ENCODE measurements at regions not wholly inside any gene's neighbourhood (a gene's known extent, or its start where the extent isn't known, plus 50 kb on each side); places are given as distances from the start of the nearest gene placed in this dataset.
"Not testable (repeated sequence)": the region's sequence is repeated elsewhere in the genome, so short reads cannot be mapped to it uniquely, and the experiment has no call there.

DNA sequence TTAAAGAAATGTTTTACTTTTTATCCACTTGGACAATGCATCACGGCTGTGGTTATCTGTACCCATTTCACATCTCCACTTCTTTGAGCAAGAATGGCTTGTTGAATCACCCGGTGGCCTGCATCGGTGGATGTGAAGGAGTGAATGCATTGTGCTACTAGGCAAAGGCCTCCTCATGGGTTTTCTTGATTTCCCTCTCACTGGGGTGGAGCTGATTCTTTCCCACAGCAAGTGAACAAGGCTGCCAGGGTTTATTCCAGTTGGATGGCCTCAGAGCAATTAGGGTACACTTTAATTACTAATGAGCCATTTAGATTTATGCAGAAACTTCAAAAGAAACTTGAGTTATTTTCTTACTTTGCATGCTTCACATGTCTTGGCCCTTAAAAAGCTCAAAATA, 387.1 kb downstream of the RND3 start:
- no peak for DNase-seq (ENCODE audit: low spot score)

DNA sequence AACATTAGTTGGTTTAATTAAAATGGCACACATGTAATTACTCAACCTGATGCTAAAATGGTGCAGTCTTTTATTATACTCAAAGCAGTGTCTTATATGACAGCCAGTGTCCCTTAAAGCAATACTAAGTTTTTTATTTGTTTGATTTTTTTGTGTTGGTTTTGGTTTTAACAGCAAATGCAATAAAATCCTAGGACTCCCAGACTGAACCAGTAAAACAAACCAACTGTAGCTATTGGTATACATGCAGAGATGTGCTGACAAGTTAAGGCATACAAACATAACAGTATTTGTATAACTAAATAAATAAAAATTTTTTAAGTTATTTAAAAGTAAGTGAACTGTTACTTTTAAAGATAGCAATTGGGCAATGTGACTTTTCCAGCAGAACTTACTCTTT, 387.7 kb downstream of the RND3 start:
- DNase-seq (ENCODE audit: low spot score): no peak

DNA sequence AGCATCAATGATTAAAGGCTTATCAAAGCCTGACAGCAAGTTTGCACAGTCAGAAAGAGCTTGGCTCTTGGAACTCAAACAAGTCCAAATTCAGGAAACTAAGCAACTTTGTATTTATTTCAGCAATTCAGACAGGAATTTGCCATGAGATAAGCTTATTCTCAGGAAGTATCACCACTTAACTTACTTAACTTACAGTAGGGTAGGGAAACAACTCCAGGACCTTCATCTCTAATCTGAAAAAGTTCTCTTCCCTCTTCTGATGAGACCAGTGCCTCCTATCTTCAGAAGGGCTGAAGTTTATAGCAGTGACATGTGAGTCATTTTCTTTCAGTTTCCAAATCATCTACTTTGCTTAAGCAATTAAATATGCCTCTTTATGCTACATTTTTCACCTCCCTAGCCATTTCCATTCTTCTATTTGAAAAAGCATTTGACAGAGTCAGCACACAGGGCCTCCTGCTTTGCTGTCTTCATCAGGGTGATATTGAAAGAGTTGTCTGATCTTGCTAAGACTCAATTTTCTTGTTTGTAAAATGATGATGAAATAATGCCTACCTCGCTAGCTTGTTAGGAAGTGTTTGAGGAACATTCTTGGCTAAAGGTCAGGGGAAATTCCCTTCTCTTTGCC, 389.5 kb downstream of the RND3 start:
- peak; percentile 16 for DNase-seq (ENCODE audit: low spot score)

DNA sequence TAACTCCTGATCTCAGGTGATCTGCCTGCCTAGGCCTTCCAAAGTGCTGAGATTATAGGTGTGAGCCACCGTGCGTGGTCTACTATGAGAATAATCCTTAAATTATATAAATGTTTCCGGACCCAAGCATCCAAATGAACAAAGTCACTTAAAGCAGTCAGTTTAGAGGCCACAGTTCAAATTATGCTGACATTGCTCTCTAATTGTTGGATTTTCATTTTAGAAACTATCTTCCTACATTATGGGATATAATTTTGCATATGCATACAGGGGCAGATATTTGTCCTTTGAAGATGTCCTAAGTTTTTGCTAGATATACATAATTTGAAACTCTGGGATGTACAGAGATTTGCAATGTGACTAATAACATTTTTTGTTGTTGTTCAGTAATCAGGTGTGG, 390.1 kb downstream of the RND3 start:
- DNase-seq (ENCODE audit: low spot score): no peak

DNA sequence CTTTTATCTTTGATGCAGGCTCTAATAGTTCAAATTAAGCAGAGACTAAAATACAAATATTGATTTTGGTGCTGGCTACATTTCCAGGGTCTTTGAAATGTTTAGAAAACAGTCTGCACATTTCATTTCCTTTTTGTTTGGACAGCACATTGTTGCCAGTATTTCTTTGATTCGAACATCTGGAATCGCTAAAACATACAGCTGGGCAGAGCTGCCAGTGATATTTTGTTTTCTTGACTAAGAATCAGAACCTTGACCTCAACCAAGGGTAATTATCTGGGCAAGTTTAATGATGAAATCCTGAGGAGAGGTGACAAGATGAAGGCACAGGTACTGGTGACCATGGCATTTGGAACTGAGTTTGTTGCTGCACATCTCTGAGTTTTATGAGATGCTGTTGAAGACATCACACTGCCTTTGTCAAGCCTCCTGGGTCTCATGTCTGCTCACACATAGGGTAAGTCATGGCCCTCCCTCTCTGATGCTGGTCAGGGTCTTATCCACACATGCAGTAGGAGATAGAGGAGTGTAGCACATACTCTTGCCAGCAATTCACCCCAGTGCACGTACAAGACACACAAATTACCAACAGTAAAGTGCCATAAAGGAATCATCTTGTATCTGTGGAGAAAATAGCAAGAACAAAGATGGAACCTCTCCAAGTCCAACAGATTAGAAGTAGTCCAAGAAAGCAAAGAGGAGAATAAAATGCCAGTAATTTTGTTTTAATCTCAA, 391.9 kb downstream of the RND3 start:
- DNase-seq (ENCODE audit: low spot score): no peak

DNA sequence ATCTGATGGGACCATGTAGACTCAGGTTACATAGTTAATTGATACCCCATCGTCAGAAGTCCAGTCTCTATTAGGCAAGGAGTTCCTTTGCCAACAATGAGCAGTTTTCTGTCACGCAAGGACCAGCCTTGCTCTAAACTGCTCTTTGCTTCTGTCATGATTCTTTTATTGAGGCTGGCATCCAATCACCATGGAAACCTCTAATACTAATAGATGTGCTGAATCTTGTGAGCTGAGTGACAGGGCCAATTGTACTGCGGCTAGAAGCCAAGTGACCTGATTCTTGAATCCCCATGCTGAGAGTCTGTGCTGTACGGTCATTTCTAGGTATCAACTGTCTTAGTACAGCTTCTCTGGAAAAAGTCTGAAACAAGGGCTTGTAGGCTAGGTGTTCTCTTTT, 395.6 kb downstream of the RND3 start:
- no peak for DNase-seq (ENCODE audit: low spot score)

DNA sequence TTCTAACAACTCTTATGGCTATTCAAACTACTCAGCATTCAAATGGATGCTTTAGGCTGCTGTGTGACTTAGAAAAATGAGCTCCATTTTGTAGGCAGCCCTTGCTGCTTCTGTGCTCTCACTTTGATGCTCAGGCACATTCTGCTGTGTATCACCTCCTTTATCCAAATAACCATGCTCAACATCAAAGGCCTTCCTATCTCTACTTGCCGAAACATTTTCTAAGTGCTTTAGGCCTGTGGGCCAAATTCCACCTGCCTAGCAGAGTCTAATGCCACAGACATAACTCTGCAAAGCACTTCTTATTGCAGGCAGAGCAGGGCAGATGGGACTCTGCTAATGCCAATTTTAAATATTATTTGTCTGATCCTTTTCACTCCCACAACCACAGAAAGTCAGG, 397.4 kb downstream of the RND3 start:
- peak; percentile 11 for DNase-seq (ENCODE audit: low spot score)

DNA sequence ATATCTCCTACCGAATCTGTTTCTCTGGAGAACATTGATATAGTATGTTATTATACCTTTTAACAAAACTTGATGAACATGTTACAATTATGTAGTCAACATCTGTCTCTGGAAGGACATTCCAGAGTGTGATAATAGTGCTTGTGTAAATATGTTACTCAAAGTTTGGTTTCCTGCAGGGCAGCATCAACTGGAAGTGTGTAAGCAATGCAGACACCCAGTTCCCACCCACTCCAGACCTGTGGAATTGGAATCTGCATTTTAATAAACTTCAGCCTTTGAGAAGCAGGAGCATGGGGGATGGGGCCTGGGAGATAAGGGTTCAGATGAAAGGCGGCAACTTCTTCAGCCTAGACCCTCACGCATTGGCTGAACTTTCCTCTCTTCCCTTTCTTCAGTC, 398.9 kb downstream of the RND3 start:
- no peak for DNase-seq (ENCODE audit: low spot score)

DNA sequence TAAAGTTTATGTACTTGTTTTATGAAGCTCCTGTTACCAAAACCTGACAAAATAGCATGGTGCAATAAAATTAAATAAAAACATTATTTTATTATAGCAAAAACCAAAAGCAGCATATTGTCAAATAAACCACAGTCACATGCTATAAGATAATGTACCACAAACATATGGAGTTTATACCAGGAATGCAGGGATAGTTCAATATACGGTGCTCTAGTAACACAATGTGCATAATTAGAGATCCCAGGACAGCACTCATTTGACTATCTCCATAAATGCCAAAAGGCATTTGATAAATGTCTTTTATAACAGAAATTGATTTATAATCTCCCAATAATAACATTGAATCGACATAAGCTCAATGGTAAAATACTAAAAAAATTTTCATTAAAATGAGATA, 402.0 kb downstream of the RND3 start:
- no peak for DNase-seq (ENCODE audit: low spot score)

DNA sequence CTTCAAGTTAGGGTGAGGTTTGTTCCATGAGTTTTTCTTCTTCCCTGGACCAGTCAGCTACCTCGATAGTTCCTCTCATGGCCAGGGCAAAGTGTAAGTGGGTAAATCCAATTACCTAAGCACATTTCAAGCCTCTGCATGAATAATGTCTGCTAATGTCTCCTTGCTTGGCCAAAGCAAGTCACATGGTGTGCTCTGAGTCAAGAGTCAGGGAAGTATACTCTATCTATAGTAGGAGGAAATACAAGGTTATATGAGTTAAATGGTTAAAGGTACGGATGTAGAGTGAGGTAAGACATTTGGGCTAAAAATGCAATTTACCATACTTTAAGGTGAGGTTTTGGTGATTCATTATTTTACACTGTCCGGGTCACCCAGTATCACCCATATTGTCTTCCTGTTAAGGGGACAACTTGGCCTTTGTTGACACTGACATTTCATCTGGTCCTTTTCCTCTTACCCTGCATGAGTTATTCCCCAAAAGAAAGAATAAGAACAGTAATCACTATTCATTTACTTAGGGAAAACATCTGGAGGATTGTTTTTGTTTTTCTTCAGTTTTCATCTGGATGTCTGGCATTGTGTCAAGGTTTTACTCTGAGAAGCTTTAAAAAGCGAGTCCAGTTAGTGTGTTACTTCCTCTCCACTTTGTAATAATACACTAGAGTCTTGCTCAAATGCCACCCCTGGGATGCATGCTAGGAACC, 405.5 kb downstream of the RND3 start:
- DNase-seq (ENCODE audit: low spot score): no peak

DNA sequence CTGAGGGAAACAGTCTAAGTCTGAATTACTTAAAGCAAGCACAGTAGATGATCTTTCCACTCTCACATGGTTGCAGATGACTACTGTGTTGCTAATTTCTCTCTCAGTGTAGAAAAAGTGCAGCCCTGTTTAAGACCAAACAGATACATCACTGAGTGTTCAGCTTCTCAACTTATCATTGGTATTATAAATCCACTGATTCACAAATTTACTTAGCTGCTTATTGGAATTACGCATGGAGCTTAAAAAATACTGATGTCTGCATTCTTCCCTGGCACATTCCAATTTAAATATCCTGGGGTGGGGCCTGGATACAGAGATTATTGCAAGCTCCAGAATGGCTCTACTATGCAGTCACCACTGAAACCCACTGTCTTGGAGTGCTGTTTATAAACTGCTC, 411.2 kb downstream of the RND3 start:
- DNase-seq (ENCODE audit: low spot score): peak; percentile 32

DNA sequence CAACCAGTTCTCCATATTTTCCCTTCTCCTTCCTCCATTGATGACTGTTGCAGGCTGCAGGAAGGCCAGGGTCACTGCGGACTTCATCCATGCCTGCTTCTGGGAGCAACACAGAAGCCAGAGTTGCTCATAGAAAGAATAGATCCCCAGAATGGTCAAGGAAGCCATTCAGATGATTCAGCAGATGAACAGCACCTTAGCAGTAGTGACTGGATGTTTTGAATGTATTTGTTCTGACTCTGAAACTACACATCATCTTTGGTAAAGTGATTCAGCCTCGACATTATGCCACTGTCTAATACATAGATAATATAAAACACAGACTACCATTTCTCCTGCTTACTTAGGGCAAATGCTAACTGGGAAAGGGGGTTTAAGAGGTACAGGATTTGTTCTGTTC, 411.6 kb downstream of the RND3 start:
- DNase-seq (ENCODE audit: low spot score): peak; percentile 63

DNA sequence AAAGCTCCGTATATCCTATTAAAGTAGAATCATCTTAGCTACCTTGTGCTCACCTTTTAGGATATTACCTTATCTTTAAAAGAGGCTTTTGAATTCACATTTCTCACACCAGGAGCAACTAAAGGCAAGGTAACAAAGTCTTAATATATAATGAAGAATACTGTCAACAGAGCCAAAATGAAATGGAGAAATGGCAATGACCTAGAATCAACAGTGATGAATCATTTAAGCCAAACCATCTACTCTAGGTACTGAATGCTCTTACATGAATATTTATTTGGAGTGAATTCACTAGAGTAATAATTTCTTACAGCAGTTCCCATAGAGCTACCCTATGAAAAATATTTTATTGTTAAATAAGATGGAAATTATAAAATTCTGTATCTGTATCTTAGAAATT, 421.0 kb downstream of the RND3 start:
- DNase-seq (ENCODE audit: low spot score): no peak

DNA sequence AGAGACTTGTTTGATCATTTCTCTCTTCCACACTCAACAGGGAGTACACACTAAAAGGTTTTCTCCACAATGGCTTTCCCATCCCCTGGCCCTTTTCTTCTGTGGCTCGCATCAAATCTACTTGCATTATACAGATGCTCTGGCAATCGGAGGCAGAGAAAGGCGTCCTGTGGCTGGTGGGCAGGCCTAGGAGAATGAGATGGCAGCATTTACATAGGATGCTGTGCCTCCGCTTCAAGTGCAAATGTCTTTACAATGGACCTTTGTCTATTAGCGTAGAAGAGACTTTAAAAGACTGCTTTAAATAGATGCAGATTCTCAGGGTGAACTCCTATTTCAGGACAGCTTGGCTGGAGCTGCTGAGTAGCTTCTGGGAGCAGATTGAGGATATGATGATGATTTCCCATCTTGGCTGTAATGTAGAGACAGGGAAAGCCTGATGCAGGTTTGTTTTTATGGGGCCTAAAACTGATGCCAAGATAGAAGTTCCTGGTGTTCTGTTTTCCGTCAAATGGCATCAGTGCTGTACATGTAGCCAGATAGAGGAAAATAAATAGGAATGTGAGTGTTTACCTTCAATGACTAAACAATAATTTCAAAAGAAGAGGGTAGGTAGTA, 423.4 kb downstream of the RND3 start:
- no peak for DNase-seq (ENCODE audit: low spot score)

DNA sequence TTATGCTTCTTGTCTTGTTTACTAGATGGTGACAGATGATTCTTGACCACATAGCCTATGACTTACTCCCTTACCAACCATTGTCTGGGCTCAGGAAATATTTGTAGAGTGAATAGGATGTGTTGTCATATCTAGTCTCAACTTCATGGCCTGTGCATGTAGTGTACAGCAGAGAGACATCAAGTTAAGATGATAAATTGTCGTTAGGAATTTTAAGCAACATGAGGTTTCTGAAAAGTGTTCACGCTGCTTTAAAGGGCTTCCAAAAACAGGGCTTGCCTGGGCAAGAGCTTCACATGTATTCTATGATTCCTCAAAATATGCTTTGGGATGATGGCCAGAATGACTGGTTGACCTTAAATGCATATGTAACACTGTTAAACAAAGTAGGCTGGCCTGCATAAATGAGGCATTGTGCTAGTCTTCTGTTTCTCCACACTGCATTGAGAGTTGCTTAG, 424.0 kb downstream of the RND3 start:
- DNase-seq (ENCODE audit: low spot score): peak; percentile 18

DNA sequence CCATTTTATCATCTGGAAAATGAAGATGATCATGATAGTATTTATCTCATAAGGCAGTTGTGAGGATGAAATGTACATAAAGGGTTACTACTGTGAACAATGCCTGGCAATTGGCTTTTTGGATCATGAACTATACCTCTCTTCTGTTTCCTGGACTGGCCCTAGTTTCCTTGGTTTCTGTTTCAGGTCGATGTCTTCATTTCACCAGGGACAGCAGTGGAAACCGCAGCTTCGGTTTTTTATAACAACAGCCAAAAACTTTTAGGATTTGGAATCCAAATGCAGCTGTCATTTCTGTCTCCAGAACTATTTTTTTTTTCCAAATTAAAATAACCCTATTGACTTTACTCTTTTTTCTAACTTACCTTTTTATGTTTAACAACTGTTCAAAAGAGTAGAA, 425.1 kb downstream of the RND3 start:
- DNase-seq (ENCODE audit: low spot score): no peak

DNA sequence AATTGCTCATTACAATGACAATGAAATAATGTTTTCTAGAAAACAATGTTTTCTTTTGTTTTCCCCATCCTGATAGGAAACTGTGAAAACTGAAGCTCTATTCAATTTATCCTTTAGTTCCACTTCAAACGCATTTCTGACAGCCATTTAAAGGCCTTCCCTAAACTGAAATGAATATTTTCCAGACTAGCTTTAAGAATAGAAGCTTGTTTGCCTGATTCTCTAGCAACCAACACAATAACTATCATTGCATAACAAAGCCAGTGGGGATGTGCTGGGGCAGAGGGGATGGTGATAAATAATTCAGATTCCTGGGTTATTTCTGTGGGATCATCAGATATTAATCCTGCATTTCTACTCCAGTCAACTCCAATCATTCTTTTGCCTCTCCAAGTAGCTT, 427.1 kb downstream of the RND3 start:
- no peak for DNase-seq (ENCODE audit: low spot score)

DNA sequence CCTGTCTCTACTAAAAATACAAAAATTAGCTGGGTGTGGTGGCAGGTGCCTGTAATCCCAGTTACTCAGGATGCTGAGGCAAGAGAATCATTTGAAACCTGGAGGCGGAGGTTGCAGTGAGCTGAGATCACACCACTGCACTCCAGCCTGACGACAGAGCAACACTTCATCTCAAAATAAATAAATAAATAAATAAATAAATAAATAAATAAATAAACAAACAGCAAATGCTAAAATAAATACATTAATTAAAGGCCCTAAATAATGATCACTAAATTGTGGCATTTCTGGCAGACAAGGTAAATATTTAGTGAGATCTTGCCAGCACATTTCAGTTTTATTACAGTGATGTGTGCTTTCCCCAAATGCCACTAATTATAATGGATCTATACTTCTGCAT, 427.8 kb downstream of the RND3 start:
- DNase-seq (ENCODE audit: low spot score): not testable (repeated sequence)

DNA sequence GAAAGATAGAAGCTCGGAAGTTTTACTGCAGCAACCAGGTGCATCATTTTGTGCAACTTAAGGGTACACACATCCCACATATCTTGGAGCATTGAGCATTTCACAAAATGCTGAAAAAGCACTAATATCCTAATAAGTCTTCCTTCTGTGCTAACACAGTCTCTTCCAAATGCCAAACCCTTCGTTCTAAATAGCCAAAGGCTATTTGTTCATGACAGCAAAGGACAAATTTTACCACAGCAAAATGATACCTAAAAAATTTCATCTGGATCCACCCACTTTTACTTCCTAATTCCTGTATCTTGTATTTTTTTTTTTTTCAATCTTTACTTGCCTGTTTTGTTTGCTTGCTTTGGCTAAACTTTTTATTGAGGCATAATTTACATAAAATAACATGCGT, 435.0 kb downstream of the RND3 start:
- no peak for DNase-seq (ENCODE audit: low spot score)

DNA sequence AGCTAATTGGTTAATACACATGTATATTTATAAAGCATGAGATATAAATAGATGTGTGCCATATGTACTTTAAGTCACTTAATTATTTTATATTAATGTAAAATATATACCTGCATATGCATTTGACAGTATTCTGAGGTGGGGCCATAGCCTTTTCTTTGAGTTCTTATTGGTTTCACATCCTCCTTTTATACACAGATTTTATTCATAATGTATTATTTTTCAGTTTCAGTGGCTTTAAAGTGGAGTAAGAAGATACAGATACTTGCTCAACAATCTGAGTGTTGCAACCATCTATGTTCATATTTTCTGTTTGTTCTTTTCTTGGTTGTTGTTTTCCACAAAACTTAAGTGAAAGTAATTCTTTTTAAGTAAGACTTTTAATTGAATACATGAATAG, 436.5 kb downstream of the RND3 start:
- no peak for DNase-seq (ENCODE audit: low spot score)

DNA sequence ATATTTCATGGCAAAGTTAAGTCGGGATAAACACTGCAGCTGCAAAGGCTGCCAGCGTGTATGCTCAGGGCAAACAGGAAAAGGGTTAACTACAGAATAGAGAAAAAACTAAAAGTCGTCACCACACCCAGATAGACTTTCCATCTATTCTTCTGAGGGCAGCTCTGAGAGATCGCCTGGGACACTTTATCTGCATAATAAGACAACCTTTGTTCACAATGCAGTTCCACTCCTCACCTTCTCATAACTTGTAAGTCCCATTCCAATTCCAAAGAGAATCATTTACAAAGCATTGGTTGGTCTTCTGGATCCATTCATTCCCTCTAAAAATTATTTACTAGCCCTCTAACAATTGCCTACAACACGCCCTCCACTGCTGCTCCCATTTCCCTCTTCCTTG, 437.4 kb downstream of the RND3 start:
- no peak for DNase-seq (ENCODE audit: low spot score)

DNA sequence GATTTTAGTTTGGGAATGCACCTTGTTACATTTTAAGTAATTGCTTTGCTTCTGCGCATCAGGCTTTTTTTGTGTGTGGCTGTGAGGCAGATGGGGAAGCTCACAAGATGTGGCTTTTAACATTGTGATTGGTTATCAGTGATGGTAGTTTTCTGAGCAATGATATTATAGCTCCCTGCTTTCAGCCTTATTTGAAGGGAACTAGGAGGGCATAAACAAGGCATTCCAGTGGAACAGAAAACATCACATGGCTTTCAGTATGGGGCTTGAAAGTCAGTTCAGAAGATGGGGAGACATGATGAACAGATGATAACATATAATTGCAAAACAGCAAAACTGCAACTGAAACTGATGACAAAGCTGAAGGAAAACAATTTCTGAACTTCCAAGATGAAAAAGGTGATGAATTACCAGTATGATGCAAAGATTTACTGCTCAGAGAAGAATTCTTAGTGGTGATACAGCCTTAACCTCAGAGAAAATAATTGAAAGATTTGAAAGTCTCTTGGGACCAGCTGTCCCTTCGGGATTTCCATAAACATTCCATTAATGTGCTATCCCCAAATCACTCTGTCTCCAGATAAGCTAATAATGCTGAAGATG, 439.7 kb downstream of the RND3 start:
- no peak for DNase-seq (ENCODE audit: low spot score)

DNA sequence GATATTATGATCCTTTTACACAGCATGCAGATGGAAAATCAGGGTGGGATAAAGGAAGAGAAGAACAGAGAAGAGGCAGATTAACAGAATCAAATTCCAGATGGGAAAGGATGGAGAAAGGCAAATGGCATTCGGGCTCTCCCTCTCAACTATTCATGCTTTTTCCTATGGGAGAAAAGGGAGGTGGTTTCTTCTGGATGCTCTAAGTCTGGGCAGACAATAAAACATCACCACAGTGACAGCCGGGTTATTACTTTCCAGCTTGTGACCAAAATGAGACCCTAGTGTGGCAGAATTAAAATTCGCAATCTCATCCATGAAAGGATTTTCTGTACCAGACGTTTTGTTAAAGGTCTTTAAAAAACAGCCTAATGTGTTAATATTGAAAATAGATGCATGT, 440.7 kb downstream of the RND3 start:
- DNase-seq (ENCODE audit: low spot score): no peak
